ENCODE measurements at regions not wholly inside any gene's neighbourhood (a gene's known extent, or its start where the extent isn't known, plus 50 kb on each side); places are given as distances from the start of the nearest gene placed in this dataset.

DNA sequence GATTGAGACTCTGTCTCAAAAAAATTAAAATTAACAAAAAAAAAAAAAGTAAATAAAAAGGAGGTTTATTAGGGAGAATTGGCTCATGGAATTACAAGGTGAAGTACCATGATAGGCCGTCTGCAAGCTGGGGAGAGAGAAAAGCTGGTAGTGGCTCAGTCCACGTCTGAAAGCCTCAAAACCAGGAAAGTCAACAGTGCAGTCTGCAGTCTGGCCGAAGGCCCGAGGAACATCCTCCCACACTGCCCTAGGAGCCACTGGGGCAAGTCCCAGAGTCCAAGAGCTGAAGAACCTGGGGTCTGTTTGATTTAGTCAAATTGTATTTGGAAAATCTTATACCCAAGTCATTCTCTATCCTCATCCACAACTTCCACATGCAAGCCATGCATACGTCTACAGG is 59.0 kb upstream of the RAB18 start:
- no peak overlapping the region for H3K27ac ChIP-seq (ENCODE audit: extremely low read depth, low read depth, low read length)

GRCh38 chr10:27440478-27440877 is 63.6 kb upstream of the RAB18 start:
- no peak overlapping the region for H3K27ac ChIP-seq (ENCODE audit: extremely low read depth, low read depth, low read length)
- H3K36me3 ChIP-seq (ENCODE audit: control insufficient read depth in 2 of 2, insufficient read depth in 1 of 2, low read length in 2 of 2) = no peaks in the 10 kb centered on the region
- no peak overlapping the region for H3K4me3 ChIP-seq (ENCODE audit: low read depth, low read length)
- ChIA-PET CTCF (interaction anchor here (0.6 kb wide), 1 partner anchor 216 kb away, joined by 4 read pairs; no protein-coding TSS in a partner anchor), POLR2A (no interaction called here)
- peaks cover 5% of the 10 kb centered on the region; the same call in 1 of the 2 replicates for H3K4me1 ChIP-seq (ENCODE audit: control insufficient read depth, insufficient read depth, low read length)
- H3K9me3 ChIP-seq (ENCODE audit: control insufficient read depth, insufficient read depth, low read depth, low read length) = no peaks in the 10 kb centered on the region
- TF ChIP-seq SP7 (tag by site-specific recombination; IDR thresholded peaks at IDR 0.05) (no peak), ZBTB6 (tag by site-specific recombination; IDR thresholded peaks at IDR 0.05) (no peak), ZNF449 (tag by site-specific recombination; IDR thresholded peaks at IDR 0.05) (no peak; the same call in 1 of the 2 replicates), ZBTB17 (tag by site-specific recombination; IDR thresholded peaks at IDR 0.05) (no peak), ZNF704 (tag by site-specific recombination; IDR thresholded peaks at IDR 0.05) (no peak), ZNF24 (tag by site-specific recombination; IDR thresholded peaks at IDR 0.05) (no peak), SETDB1 (IDR thresholded peaks at IDR 0.05; ENCODE audit: insufficient read length, low read length) (no peak), ZNF37A (tag by site-specific recombination; IDR thresholded peaks at IDR 0.05) (no peak)
- TF ChIP-seq, protein P1, sequence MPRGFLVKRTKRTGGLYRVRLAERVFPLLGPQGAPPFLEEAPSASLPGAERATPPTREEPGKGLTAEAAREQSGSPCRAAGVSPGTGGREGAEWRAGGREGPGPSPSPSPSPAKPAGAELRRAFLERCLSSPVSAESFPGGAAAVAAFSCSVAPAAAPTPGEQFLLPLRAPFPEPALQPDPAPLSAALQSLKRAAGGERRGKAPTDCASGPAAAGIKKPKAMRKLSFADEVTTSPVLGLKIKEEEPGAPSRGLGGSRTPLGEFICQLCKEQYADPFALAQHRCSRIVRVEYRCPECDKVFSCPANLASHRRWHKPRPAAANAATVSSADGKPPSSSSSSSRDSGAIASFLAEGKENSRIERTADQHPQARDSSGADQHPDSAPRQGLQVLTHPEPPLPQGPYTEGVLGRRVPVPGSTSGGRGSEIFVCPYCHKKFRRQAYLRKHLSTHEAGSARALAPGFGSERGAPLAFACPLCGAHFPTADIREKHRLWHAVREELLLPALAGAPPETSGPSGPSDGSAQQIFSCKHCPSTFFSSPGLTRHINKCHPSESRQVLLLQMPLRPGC (tag by site-specific recombination; IDR thresholded peaks at IDR 0.05) = no peak

More for the DNA sequence above, 59.0 kb upstream of the RAB18 start:
- TF ChIP-seq IKZF3 (tag by site-specific recombination; IDR thresholded peaks at IDR 0.05) = no peak
- no peak for TF ChIP-seq MZF1 (tag by site-specific recombination; IDR thresholded peaks at IDR 0.05; ENCODE audit: borderline replicate concordance)
- no peak for TF ChIP-seq ZNF132 (tag by site-specific recombination; IDR thresholded peaks at IDR 0.05; ENCODE audit: borderline replicate concordance)
- no peak for TF ChIP-seq ZNF624 (tag by site-specific recombination; IDR thresholded peaks at IDR 0.05)
- TF ChIP-seq SP3 (tag by site-specific recombination; IDR thresholded peaks at IDR 0.05) = no peak
- TF ChIP-seq ZNF544 (tag by site-specific recombination; IDR thresholded peaks at IDR 0.05) = no peak
- TF ChIP-seq OVOL3 (tag by site-specific recombination; IDR thresholded peaks at IDR 0.05) = no peak
- no peak for TF ChIP-seq GLIS1 (tag by site-specific recombination; IDR thresholded peaks at IDR 0.05)
- TF ChIP-seq ZNF555 (tag by site-specific recombination; conservative IDR thresholded peaks at IDR 0.05) = no peak
- no peak for TF ChIP-seq MEIS1 (CRISPR knock-in tag; IDR thresholded peaks at IDR 0.05; ENCODE audit: borderline replicate concordance)
- Histone ChIP-seq H3K4me3 (ENCODE audit: low read depth, low read length) (no peak overlapping the region), H3K9me3 (ENCODE audit: control insufficient read depth, insufficient read depth, low read depth, low read length) (no peaks in the 10 kb centered on the region), H3K36me3 (ENCODE audit: control insufficient read depth in 2 of 2, insufficient read depth in 1 of 2, low read length in 2 of 2) (no peaks in the 10 kb centered on the region), H3K4me1 (ENCODE audit: control insufficient read depth, insufficient read depth, low read length) (peaks cover 4% of the 10 kb centered on the region; the same call in 1 of the 2 replicates)
- ChIA-PET CTCF (interaction anchor here (0.6 to 1.9 kb wide), 9 partner anchors 15 to 937 kb away, joined by 3 to 10 read pairs (median 4); no protein-coding TSS in a partner anchor), POLR2A (interaction anchor here (0.7 kb wide), 1 partner anchor 33 kb away, joined by 4 read pairs; no protein-coding TSS in a partner anchor)

Measured in HEK293 (cell line).